RPMI7951 (cell line): ENCODE measurements at regions not wholly inside any gene's neighbourhood (a gene's known extent, or its start where the extent isn't known, plus 50 kb on each side); places are given as distances from the start of the nearest gene placed in this dataset.

Experiments
- DNase-seq: peaks from one replicate; pipeline ENCODE4 v3.0.0-alpha.2; 2012; ENCODE audit warnings: low read depth

DNA sequence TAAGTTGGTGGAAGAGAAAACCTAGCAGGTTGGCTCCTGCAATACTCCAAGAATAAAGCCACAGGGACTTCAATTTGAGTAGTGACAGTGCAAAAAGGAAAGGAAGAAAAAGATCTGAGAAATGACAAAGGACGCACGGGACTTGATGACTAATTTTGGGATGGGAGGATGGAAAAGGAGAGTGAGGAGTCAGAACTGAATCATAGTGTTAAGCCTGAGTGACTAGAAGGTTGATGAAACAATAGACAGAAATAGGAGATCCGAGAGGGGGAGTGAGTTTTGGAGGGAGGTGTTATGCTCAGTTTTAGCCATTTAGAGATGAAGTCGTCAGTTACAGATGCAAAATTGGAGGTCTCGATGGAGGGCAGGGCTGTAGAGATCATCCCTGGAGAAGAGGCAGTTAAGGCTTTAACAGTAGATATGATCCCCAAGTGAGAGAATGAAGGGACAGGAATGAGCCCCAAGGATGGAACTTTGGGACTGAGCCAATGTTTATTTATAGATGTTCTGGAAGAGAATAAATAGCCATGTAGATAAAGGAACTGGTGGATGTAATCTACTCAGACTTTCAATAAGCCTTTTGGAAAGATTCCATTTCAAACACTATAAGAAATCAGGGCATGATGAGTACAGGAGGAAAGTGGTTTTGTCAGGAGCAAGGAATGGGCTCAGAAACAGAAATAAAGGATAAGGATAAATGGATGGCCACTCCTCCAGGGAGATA lies 108.9 kb upstream of the NCAM1 start:
- DNase-seq = peak; percentile 79

DNA sequence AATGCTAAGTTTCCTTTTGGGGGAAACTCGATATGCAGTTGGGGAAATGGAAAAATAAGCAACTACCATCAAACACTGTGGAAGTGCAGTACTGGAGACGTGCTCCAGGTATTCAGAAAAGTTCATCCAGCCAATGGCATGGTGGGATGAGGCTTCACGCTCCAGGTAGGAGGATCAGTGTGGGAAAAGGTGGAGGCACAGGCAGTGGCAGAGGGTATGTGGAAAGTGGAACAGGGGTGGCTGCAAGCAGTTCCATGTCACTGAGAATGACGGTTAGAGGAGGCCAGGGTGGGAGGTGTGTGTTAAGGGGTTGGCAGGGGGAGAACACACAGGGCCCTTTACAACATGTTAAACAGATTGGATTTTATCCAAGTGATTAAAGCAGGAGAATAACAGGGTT lies 105.1 kb upstream of the NCAM1 start:
- no peak for DNase-seq

DNA sequence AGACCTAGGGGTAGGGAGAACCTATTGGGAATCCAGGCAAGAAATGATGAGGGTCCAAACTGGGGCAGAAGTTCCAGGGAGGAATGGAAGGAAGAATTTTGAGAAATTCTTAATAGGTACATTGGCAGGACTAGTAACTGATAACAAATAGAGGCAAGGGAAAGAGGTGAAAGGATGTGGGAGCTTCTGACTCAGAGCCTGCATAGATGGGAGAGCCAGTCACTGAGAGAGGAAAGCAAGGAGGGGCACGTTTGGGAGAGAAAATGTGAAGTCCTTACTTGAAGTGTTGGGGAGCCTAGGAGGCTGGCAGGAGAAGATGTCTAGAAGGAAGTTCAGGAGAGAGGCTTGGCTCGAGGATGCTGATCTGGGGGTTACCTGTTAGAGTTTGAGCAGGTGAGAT lies 104.6 kb upstream of the NCAM1 start:
- peak; percentile 16 for DNase-seq

DNA sequence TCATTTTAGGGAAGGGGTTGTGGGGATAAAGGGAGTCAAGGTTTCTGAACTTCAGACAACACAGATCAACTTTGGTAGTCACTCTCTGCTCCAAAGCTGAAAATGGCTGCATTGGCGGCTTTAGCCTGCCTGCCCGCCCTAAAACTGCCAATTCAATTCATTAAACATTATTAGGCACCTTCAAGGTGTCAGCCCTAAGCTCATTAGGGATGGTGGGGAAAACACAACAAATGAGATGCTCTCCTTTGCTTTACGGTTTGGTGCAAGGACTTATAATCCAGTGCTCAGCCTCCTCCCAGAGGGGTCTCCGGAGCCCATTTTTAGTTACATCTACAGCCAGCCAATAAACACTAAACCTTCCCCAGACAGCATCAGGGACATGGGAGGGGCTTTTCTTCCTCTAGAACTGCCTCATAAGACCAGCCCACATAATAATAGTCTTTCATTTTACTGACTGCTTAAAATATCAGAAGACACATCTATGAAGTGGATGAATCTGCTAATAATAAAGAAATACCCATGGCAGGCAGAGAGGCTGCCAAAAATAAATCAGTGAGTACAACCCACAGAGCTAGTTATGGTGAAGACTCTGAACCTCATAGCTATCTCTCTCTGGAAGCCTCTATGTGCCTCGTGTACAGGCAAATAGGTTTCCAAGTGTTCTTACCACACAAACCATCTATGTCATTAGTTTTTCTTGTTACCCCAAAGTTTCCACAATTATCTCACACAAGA lies 102.8 kb upstream of the NCAM1 start:
- no peak for DNase-seq

DNA sequence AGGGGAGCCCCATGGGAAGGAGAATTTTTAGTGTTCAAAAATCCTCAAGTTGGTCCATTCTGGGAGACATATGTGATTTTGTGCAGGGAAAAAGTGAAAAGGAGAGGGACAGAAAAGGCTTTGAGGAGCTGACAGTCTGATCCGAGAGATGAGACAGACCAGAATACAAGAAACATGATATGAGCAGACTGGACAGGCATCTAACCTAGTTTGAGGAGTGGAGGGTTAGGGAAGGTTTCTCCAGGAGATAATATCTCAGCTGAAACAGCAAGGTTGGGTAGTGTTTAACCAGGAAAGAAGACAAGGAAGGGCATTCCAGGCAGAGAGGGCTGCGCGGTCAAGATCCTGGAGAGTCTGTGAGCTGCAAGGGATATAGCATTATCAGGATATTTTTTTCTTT lies 101.4 kb upstream of the NCAM1 start:
- DNase-seq = no peak

DNA sequence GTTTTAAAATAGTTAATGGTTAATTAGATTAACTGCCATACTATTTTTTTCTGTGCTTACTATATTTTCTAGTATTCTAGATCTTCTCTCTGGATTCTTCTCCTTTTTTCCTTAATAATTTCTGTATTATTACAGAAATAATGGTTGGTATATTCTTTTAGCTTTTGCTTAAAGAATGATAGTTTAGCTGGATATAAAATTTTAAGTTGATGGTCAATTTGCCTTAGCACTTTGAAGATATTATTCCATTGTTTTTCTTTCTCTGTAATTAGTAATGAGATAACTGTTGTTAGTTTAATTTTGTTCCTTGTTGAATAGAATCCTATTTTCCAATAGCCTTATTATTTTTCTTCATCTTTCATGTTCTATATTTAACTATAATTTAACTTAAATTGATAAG lies 99.9 kb upstream of the NCAM1 start:
- no peak for DNase-seq

DNA sequence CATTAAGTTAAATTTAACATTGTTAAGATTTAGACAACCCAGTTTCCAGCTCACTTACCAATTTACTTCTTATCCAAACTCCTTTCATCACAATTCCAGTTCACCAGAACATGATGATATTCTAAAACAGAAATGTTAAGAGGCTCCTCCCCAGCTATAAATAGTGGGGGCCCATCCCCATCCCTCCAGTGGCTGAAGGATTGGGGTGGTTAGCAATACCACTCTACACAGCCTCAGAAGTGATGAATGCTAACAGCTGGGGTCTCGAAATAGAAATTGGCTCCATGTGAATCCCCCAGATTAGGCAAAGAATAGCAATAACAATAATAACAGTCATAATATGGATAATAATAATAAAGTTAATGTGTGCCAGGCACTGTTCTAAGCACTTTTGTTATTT lies 97.9 kb upstream of the NCAM1 start:
- no peak for DNase-seq

DNA sequence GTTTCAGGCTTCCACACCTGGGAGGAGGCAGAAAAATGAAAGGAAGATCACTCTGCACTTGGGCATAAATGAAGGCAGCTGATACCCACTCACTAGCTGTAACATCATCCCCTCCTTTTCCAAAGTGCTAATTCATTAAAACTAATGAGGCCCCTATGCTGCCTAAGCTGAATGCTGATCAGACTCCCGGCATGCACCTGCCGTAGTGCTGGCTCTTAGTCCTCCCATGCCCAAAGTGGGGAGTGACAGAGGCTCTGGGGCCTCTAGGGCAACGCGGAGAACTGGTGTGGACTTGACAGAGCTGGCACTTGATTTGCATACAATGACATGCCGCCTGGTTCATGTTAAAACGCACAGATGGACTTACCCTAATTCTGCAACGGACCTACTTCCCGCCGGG lies 96.5 kb upstream of the NCAM1 start:
- no peak for DNase-seq

DNA sequence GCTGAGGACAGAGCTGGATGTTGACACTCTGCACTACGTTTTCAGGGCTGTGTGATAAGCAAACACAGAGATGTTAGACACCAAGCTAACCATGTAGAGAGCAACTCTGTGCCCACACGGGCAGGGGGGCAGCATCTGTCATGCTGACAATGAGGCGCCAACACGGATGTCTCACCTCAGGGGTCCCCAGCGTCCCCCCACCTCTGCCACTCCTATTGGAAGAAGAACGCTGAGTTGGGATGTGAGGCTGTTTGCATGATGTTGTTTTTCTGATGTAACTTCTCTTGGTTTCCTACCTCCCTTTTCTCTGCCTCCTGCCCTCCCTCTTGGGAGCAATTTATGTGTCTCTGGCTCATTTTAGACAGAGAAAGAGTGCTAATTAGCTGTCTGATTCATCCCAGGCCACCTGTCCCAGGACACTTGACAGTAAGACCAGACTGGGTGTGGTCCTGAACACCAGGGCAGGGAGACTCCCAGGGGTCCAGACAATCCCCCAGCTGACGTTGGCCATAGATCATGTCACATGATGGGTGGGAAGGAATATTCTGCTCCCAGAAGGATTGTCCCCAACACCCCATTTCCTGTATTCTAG lies 89.2 kb upstream of the NCAM1 start:
- DNase-seq = no peak

DNA sequence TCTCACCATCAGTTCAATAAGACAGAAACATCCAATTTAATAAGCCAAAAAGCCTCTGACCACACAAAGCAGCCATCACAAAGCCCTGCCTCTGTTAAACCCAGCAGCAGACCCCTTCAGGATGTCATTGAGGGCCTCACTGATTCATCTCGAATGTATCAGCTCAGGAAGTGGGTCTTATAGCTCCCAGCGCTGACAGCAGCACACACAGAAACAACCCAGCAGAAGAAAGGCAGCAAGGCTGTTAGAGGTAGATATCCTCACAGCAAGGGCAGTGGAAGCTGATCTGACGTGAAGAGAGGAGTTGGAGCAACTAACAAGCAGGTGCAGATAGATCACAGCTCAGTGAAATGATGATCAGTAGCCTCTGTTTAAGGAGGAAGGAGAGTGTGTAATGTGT lies 86.2 kb upstream of the NCAM1 start:
- DNase-seq = no peak

DNA sequence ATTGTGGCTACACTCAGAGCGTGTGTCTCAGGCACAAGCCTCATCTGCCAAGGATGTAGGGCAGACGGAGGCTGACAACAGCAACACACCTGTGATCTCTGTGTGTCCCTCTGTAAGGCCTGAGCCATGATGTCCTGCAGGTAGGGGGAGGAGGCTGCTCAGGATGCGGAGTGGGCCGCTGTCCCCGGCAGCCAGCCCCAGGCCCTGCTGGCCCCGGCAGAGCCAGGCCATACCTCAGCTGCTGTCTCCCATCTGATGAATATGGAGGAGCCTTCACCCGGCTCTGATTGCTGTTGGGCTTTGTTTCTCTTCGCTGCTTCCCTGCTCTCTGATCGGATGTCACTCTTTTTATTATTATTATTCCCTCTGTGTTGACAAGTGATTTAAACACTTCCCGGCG lies 83.6 kb upstream of the NCAM1 start:
- DNase-seq = no peak

DNA sequence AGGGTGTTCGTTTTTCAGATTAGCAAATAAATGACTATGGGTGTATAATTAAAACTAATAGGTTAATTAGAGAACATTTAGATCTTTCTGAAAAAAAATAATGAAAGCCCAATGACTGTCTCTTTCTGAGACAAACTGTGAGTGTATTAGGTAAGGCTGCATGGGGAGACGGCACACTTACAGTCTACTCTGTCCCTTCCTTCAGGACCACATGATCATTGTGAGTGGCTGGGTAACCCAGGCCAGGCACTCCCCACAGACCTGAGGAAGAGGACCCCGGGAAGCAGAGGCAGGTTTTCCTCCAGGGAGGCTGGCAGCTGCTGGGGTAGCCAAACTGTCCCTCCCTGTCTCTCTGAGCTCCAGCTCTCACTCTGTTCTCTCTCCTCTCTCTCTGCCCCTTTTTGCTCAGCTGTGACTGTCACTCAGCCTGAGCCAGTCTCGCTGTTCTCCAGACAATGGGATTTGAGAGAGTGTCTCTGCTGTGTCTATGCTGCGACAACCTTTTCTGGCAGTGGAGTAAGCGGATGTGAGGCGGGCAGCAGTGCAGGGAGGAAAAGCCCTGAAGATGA lies 83.1 kb upstream of the NCAM1 start:
- no peak for DNase-seq

DNA sequence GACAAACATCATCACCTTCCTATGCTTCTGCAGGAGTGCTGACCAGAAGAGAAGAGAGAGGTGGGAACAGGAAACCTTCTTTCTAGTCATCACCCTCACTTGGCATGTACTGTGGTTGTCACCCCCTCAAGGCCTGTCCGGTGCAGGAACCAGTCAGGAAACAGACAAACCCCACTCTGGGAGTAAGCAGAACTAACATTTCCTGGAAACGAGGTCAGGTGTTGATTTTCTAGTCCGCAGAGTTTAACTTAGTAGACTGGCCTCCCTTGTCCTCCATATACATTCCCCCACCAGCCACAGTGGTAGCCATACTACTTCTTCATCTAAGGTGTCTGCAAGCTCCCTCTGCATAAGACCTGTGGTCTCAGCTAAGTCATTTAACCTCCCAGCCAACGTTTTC lies 80.7 kb upstream of the NCAM1 start:
- DNase-seq = no peak

DNA sequence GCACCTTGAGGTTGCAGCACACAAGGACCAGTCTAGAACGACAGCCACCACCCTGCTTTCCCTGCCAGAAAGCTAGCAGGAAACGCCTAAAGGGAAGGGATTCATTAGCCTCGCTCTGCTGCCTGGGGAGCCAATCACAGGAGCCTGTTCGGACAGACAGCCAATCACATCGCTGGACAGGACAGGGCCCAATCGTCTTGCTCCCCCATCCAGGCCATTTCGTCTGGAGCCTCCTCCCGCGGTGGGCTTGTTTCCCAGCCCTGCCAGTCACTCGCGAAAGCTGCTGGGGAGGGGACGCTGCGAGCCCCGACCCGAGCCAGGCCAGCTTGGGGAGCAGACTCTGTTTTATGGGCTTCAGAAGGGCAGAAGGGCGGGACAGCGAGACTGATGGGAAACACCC lies 79.8 kb upstream of the NCAM1 start:
- DNase-seq = peak; percentile 93

DNA sequence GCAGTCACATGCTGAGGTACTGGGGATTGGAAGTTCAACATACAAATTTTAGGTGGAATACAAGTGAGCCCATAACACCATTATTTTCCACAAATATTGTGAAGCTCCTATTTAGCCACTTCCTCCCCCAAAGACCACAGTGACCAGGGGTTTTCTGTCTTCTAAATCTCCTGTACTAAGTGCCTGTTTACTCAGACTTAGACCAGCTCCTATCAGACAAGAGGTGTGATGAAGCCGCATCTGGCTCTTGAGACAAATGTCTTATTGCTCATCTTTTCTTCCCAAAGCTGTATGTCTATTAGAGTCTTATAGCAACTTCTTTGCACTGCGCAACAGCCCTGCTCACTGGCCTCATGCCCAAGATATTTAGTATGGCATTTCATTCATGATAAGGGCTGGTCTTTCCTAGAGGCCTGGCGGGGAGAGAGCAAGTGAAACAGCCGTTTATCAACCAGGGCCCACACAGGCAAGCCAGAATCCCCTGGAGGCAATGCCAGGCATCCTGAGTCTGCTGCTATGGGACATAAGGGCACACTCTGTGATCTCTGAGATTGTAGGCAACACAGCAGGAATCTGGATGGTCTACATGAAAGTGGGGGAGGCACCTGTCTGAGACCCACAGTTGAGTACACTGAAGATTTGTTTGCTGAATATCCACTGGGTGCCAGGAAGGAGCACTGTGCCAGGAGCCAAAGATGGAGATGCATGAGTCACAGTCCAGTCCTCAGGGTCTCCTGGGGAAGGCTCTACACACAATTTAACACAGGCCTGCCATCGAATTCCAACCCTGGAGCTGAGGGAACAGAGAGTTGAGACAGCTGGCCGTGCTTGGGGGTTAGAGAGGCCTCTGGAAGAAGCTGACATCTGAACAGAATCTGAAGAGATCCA lies 78.5 kb upstream of the NCAM1 start:
- no peak for DNase-seq

DNA sequence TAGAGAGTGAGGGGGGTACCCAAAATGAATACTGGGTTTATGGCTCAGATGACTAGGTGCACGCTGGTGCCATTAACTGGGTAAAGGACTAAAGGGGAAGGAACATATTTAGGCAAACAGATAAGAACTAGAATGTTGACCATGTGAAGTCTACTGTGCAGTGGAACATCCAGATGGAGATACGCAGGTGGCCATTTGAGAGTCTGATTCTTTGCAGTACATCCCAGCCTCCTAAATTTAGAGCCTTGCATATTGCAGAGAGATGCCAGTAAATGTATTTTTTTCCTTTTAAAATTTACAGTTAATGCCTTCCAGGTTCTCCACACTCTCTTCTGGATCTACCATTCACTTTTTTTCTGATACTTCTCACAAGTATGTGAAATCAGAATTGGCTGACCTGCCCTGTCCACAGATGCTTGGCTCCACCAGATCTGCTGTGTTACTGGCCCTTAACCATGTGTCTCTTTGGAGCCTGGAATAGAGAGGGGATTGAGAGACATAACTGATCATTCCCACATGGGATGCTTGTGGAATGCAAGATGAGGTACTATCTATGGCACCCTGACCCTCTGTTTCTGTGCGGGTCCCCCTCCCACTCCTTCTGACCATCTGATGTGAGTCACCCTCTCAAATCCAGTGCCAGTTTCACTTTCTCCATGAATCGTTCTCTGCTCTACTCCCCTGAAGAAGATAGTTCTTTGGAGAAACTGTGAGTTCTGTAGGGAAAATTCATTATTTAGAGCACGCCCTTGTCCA lies 77.0 kb upstream of the NCAM1 start:
- peak; percentile 64 for DNase-seq

DNA sequence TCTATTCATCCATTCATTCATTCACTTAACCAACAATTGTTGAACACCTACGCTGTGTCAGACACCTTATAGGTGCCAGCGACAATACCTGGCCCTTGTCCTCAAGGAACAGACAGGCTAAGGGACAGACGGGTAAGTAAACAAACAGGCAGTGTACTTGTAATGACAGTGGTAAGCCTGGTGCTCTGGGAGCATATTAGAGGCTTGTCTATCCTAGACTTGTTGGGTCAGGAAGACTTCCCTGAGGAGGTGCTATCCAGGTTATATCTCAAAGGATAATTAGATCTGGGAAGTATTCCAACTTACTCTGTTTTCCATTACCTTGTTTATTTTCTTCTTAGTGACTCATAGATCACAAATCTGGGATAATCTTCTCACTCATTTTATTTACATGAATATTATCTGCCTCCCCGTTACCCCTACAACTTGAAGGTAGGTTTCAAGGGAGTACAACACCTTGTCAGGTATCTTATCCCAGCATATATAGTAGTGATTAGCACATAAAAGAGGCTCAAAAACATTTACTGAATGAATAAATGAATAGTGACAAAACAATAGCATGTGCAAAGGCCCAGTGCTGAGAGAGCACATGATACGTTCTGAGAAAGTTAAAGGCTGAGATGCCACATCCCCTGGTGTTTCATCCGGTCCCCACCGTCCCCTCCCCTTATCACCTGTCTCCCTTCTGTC lies 75.3 kb upstream of the NCAM1 start:
- no peak for DNase-seq

DNA sequence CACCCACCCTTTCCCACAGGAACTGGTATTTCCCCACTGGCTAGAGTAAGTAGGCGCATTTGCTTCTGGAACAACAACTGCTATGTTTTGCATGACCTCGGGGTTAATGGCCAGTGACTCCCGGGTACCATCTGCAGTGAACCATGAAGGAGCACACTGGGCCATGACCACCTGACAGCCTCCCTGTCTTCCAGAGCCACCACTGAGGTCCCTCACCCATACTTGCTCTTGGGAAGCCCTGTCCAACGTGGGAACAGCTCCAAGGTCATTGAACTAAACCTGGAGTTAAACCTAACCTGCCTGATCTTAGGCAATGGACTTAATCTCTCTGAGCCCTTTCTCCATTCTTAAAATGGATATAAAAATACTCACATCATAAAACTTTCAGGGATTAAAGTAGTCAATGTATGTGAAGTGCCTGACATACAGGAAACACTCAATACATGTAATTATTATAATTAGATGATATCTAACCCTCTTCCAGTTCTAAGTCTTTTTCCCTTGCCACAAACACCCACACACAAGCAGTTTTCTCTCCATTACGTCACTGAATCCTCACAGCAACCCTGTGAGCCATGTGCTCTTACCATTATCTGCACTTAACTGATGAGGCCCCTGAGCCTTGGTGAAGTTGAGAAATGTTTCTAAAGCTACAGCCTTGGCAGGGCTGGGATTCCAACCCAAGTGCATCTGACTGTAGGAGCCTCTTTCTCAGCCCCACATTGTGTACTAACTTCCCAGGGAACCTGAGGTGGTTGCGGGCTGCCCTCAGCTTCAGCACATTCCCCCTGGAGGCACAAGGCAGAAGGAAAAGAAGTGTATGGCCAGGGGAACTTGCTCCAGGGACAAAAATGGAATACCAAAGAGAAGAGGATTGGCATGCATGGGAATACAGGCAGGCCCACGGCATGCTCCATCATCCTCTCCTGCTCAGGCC lies 74.5 kb upstream of the NCAM1 start:
- DNase-seq = no peak

DNA sequence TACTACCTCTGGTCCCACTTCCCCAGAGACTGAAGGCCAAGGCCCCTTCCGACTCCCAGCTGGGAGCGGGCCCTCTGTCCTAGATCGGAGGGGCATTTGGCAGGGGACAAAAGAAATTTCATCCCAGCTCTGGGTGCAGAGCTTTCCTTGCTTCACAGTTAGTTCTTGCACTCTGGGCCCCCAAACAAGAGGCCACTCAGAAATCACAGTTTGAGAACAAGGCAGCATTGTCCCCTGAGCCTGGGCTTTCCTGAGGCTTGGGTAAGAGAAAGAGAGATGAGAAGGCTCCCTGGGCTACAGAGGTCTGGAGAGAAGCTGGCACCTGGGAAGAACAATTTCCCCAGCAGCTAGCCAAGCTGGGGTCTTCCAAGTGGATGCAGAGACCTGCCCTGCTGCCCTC lies 71.8 kb upstream of the NCAM1 start:
- DNase-seq = no peak
